ENCODE measurements at regions not wholly inside any gene's neighbourhood (a gene's known extent, or its start where the extent isn't known, plus 50 kb on each side); places are given as distances from the start of the nearest gene placed in this dataset.

DNA sequence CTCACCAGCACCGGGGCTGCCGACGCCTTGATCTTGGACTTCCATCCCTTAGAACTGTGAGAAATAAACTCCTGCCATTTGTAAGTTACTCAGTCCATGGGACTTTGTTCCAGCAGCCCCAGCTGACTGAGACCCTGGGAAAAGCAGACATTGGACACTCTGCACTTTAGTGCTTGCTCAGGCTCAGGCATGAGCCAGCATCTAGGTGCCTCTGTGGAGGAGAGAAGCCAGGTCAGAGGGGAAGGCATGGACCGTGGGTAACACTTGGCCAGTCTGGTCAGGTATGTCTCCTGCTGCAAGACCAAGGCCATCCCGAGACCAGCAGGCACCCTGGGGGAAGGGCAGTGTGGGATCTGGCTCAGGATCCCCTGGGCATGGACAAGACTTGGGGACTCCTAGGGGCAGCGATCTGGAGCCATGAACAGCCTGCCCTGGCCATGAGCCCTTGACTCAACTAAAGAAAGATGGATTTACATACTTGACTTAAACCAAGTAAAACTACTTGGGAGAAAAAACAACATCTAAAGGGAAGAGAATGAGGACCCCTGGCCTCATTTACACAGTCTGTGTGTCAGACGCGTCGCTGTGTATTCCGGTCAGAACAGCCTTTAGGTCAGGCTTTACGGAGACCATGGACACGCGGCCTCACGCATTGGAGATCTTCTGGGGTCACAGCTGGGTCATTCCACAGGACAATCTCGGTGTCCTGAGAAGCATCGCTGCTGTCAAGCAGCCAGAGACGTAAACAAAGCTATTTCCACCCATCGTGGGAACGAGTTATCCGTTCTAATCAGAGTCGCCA lies 497.1 kb downstream of the BRD1 start:
- DNase-seq, result no peak

DNA sequence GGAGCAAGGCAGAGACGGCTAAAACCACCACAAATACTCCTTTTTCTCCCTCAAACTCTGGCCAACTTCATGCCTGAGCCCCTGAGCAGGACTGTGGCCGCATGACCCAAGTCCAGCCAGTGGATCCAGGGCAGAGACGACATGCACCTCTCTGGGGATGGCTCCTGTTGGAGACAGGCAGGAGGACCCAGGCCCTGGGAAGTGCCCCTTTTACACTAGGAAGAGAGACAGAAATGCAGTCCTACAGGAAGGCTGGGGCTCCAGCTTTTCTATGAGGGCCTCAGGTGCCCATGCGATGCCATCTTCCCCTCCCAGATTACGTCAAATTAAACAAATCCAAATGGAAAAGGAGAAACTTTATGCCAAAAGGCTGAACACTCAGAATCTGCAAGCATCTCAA lies 498.0 kb downstream of the BRD1 start:
- DNase-seq, result no peak

DNA sequence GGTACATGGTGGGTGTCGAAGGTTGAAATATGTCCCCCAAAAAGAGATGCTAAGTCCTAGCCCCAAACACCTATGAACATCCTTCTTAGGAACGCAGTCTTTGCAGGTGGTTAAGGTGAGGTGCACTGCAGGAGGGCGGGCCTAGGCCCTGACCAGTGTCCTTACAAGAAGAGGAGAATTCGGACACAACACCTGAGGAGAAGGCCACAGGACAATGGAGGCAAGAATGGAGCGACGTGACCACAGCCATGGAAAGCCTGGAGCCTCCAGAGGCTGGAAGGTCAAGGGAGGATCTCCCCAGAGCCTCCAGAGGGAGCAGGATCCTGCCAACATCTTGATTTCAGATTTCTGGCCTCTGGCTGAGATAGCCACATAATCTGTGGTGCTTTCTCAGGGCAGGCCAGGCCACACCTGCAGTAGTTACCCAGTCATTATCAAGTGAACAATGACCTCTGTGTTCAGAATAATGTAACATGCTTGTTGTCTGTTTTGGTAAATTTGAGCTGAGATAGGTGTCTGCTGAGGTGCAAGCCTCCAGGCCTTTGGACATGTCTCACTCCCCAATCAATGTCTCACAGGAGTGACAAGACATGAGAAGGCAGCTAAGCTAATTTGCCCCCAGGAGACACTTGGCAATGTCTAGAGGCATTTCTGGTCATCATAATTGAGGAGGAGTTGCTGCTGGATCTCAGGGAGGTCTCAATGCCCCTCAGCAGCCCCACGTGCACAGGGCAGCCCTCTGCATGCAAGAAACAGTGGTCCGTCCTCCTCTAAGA lies 498.9 kb downstream of the BRD1 start:
- no peak for DNase-seq

DNA sequence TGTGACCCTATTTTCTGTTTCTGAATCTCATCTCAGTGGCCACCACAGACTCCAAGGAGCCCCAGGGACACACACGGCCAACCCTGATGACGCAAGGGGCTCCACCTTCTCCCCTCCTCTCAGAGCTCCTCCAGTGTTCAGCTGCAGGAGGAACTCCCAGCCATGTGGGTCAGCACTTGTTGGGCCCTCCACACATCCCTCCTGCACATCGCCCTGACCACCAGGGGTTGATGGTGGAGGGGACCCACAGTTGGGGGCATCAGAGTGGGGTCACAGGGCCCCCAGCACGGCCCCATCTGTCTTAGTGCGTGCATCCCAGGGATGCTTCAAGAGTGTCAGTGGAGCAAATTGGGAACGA lies 499.6 kb downstream of the BRD1 start:
- DNase-seq, result no peak

DNA sequence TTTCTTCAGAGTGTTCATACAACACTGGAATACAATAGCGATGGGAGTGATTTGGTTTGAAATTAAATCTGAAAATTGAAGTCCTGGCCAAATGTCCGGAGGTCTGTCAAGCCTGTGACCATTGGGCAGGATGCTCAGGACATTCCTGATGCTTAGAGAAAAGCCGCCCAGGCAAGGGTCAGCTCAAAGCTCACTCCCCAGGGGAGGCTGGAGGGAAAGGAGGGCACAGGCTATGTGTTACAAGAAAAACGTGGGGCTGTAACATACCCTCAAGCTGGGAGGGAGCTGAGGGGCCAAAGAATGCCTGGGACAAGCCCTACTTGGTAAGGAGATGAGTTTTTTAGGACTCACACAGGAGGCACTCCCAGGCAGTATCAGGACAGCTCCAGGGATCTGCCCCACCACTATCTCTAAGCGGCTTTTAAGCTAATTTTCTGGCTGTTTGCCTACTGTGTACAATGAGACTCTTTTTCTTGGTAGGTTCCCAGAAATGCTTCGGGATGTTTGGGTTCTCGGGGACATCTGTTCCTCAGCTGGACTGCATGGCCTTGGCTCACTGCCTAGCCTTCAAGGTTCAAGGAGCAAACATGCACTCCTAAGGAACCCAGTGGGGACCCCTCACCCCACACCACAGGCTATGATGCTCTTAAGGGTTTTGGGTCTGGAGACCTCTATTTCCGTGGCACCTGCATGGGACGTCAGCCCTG lies 500.1 kb downstream of the BRD1 start:
- DNase-seq, result no peak

DNA sequence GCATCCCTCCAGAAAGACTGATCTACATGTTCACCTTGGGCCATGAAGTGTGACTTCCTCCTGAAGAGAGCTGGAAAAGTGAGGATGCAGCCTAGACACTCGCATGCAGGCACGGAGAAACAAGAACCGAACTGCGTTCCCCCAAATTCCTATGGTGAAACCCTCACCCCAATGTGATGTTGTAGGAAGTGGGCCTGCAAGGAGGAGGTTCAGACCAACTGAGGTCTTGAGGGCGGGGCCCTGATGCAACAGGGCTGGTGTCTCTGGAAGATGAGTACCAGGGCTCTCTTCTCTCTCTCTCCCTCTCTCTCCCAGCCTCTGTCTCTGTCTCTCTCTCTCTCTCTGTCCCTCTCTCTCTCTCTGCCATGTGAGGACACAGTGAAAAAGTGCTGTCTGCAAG lies 501.1 kb downstream of the BRD1 start:
- no peak for DNase-seq

DNA sequence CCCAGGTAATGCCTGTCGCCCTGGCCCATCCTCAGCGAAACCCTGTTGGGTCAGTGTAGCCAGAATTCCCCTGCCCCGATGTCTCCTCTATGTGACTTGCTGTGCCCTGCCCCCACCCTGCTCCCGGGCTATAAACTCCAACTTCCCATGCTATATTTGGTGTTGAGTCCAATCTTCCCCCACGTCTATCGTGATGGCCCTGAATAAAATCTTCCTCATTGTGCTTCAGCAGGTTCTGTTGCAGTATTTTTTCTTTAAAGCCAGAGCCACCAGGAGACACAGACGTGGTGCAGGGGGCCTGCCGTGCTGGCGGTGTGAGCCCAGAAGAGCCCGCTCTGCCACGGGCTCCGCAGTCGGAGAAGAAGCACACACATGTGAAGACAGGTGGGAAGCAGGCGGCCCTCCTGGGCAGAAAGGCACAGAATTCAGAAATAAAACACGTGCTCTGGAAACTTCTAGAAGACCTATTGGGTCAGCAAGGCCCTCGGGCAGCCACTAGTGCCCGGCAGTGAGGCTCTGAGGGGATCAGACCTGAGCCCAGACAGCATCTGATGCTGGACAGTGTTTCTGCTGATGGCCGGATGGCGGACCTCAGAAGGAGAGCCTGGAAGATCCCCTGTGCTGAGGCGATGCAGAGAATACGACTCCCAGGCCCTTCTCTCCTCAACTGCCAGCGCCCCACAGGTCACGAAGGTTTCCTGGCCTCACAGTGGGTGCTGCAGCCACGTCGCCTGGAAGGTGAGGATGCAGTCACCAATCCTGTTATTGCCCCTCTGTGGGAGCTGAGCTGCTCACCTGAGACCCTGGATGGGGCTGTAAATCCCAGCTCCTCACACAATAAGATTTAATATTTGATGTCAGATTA lies 501.9 kb downstream of the BRD1 start:
- no peak for DNase-seq

DNA sequence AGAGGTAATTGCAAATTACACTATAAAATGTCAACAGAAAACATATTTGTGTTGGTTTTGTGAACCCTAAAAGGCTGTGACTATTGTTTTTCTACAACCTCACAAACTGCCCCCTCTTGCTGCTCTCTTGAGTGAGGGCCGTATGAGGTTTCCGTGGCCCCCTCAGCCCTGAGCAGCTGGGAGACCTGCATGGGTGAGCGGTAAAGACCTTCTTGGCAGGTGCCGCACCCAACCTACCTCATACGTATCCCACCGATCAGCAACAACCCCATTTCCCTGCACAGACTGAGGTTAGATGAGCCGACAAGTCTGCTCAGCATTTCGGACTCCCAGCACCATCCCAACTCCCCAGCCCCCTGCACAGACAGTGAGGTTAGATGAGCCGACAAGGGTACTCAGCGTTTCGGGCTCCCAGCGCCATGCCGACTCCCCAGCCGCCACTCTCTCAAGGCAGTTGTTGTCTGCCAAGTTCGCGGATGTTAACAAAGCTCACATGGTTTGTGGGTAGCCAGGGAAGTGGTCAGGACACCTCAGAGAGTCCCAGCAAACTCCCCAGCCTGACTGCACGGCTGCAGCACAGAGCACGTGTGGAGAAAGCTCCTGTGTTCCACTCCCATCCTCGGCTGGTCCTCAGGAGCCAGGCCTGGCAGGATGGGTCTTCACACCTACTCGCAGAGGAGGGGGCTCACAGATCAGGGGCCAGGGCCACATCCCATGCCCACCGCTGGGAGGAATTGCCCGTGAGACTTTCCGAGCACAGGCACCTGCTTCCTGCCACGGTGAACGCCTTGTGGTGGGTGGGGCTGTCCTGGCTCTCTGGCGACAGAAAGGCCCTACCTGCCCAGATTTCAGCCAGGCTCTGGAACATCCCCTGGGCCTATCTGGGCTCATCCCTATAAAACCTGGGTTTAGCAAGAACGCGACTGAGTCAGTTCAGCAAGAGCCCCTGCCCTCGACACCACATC lies 502.9 kb downstream of the BRD1 start:
- DNase-seq, result no peak

DNA sequence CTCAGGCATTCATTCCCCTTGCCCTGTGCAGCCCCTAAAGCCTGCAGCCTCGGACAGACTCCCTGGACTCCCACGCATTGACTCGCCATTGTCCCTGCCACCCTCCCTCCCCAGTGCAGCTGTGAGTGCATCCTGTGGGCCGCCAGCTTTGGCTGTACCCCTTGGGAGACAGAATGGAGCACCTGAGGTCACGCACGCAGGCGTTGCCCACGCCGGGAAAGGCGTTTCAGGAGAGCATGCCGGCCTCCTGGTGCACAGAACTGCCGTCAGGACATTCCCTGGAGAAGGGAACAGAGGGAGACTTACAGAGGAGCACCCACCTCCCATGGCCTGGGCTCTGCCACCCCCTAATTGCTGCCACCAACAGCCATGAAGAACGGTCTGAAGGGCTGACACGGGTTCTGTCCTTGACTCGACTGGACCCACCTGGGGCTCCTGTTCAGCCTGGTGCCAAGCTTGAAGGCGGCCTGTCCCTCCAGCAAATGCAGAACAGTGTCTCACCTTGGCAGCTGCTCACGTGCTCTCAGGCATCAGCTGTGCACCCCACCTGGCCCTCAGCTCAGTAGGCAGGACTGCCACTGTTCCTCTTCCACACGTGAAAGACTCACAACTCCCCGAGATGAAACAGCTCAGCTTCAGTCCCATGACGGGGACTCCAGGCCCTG lies 503.8 kb downstream of the BRD1 start:
- DNase-seq, result no peak

DNA sequence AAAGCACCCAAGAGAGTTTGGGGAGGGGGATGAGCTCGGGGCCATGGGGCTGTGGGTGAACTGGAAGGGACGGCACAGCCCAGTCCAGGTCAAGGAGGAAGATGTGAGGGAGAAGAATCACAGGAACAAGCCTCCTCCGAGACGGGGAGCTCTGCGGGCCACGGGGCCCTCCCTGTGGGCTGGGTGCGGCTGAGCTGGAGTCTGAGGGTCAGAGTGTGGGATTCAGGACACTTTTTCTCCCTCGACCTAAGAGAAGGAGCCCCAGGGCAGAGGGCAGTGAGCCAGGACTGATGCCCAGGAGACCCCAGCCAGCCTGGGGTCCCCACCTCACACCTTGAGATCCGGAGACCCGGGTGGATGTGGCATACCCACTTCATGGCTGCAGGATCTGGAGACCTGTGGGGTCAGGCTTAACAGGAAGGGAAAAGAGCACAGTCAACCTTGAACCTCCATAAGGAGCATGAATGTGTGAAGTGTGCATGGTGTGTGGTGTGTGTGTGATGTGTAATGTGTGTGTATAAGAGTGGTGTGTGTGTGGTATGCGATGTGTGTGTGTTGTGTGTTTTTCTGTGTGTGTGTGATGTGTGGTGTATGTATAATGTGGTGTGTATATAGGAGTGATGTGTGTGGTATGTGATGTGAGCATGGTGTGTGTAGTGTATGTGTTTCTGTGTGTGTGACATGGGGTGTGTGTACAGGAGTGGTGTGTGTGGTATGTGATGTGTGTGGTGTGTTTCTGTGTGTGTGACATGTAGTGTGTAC lies 504.6 kb downstream of the BRD1 start:
- DNase-seq, result no peak

DNA sequence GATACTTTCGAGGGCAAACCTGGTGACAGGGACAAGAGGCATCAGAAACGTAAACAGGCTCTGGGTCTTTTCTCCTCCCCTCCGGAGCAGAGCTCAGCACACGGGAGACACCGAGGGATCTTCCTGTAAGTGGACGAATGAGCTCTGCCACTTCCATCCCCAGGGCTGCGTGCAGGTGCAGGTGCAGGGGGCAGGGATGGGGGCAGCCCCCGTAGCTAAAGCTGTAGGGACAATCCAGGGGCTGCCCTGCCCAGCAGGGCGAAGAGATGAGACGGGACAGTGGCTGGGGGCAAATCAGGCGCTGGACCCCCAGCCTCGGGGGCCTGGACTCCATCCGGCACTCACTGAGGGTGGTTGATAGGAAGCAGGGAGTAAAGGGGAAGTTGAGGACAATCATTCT lies 505.4 kb downstream of the BRD1 start:
- no peak for DNase-seq

DNA sequence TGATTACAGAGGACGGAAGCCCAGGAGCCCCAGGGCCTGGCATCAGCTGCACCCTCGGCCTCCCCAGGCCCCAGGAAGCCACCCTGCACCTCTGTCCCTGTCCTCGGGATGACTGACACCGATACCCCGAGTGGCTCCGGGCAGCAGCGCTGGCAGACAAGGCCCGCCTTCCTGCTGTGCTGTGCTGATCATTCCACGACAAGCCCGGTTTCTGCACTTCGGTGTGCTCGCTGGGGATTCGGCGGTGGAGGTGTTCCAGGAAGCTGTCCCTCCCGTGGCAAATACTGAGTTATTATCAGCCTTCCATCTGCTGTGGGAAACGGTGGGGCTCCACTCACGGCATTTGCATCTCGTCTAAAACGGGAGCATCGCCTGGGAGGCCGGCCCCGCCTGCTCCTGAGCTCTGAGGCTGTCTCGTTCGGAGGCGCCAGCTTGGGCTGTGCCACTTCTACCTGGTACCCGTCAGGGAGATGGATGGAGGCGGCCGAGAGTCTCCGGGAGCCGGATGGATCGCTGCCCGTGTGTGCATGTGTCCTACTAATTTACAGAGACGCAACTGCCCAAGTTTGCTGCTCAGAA lies 506.1 kb downstream of the BRD1 start:
- DNase-seq, result no peak

DNA sequence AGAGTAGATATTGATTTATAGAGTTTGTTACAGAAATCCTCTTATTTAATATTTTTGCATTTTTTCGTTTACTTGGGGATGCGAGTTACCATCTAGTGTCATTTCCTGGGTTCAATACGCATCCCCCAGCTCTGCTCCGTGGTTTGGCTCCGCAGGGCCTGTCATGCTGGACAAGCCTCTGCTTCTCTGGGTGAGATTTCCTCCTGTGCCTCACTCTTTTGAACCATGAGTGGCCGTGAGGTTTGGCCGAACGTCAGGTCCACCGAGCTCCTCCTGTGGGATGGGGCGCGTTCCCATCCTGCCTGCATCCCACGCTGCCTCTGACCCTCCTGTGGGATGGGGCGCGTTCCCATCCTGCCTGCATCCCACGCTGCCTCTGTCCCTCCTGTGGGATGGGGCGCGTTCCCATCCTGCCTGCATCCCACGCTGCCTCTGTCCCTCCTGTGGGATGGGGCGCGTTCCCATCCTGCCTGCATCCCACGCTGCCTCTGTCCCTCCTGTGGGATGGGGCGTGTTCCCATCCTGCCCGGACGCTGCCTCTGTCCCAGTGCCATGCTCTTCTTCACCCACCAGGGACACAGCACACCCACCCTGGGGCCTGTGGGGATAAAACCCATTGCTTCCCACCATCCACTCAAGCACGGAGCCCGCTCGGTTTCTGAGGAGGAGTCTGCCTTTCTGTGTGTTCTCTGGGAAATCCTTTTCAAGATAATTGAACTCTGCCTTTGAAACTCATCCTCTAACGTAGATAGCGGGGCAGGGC lies 506.8 kb downstream of the BRD1 start:
- DNase-seq, result no peak

DNA sequence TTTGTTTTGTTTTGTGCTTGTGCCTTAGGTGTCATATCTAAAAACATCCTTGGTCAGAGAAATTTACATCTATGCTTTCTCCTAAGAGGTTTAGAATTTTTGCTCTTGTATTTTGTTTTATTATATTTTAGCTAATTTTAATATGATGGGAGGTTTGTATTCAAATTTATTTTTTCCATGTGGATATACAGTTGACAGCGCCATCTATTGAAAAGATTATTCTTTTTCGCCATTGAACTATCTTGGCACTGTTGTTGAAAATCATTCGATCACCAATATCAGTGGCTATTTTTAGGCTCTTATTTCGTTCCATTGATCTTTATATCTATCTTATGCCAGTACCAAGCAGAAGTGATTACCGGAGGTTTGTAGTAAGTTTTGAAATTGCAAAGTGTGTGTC lies 510.3 kb downstream of the BRD1 start:
- DNase-seq, result no peak

DNA sequence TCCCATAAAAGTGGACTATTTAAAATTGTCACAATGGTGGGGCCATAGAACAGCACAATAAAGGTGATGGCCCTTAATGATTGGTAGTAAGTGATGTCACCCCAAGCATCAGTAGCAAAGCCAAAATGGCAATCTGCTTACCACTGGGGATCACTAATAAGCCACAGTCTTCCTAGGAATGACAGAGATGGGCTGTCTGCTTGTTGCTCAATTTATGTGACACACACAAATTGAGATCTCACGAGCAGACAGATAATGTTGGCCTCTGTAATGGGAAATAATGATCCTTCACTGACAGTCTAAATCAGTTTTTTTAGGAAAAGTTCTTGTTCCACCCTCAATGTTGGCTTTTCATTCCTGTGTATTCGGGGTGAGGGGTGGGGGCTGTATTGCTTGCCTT lies 515.1 kb downstream of the BRD1 start:
- DNase-seq, result no peak

DNA sequence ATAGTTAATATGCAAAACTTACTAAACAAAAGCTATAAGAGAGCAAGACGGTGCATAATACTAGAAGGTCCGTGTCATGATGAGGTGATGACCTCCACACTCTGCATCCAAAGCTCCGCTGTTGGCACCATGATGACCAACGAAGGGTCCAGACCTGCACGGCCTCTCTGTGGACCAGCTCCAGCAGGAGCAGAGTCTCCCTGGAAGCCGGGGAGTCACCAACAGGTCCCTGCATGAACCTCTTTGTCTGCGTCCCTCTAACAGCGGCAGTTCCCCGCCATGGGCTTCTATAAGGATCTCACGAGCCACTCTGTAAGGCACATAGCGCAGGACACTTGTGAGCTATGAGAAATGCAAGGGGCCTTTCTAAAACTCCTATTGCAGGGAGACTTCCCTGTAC lies 517.3 kb downstream of the BRD1 start:
- no peak for DNase-seq

DNA sequence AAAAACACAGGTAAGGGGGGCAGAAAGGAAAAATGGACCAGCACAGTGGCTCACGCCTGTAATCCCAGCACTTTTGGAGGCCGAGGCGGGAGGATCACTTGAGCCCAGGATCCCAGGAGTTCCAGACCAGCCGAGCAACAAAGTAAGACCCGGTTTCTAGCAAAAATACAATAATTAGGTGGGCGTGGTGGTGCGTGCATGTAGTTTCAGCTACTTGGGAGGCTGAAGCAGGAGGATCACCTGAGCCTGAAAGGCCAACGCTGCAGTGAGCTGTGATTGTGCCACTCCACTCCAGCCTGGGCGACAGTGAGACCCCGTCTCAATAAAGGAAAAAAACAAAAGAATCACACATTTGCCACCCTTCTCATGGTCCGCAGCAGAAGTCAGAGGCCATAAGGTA lies 519.4 kb downstream of the BRD1 start:
- no peak for DNase-seq

DNA sequence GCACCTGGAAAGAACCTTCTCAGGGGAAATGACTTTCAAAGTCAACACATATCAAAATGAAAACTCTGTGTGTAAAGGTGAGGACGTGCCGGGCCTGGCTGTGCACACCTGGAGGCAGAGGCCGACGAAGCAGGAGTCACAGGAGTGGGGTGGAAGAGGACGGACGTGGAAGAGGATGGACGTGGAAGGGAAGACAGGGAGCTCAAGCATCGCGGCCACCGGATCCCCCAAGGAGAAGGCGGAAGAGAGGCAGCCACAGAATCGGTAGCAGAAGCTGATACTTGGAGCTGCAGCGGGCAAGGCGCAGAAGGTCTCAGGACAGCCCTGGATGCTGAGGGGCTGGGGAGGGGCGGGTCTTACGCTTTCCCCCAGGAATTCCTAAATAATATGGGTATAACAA lies 519.8 kb downstream of the BRD1 start:
- DNase-seq, result no peak

DNA sequence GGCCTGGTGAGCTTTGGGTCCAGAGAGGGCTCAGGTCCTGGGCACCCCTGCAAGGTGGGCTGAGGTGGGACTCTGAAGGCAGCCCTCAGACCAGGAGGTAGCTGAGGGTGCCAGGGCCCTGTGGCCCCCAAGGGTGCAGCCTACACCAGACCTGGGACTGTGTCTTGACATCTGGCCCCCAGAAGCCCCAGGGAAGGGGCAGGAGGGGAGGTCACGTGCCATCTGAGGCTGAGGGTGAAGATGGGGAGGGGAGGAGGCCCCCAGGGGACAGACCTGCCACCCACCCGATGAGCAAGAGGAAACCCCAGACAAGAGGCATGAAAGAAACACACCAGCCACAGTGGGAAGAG lies 520.2 kb downstream of the BRD1 start:
- no peak for DNase-seq

All from inflammatory macrophage treated with lipopolysaccharide for 4 hours (primary cell).